Small intestine (tissue), 7 donors: ENCODE measurements at regions not wholly inside any gene's neighbourhood (a gene's known extent, or its start where the extent isn't known, plus 50 kb on each side); places are given as distances from the start of the nearest gene placed in this dataset.

Experiments used
- DNase-seq, 2 donors: peaks; one replicate each; pipeline versions ENCODE4 v3.0.0 to v3.0.0-alpha.2; 2013
- FAIRE-seq: peaks from 2 replicates; lab custom pipeline; 2012; peaks lifted over from hg19 to GRCh38; lab: Jason Lieb, UNC
- H3K27ac ChIP-seq, 3 donors: one replicate each; pipeline ENCODE4 v1.5.1; 2013; ENCODE audit warnings: low read length in 2 of 3, mild to moderate bottlenecking in 2 of 3, control low read depth in 1 of 3, inconsistent platforms in 1 of 3, low read depth in 1 of 3, moderate library complexity in 1 of 3
- H3K27me3 ChIP-seq, 3 donors: one replicate each; pipeline ENCODE4 v1.6.1; 2013; ENCODE audit warnings: low read length in 3 of 3, inconsistent platforms in 1 of 3; ENCODE audit not compliant: control insufficient read depth in 3 of 3, insufficient read depth in 3 of 3
- H3K36me3 ChIP-seq, 3 donors: one replicate each; pipeline ENCODE4 v1.6.1; 2013; ENCODE audit warnings: low read length in 3 of 3, inconsistent platforms in 1 of 3, low read depth in 1 of 3, mild to moderate bottlenecking in 1 of 3, moderate library complexity in 1 of 3; ENCODE audit not compliant: control insufficient read depth in 3 of 3, insufficient read depth in 2 of 3
- H3K4me1 ChIP-seq, 3 donors: one replicate each; pipeline ENCODE4 v1.6.1; 2013; ENCODE audit warnings: low read length in 2 of 3, inconsistent platforms in 1 of 3, low read depth in 1 of 3, mild to moderate bottlenecking in 1 of 3, moderate library complexity in 1 of 3; ENCODE audit not compliant: control insufficient read depth in 3 of 3, insufficient read depth in 2 of 3
- H3K4me3 ChIP-seq, 3 donors: one replicate each; pipeline ENCODE4 v1.5.1; 2013; ENCODE audit warnings: low read length in 3 of 3, control low read depth in 1 of 3, inconsistent platforms in 1 of 3, low read depth in 1 of 3, mild to moderate bottlenecking in 1 of 3, moderate library complexity in 1 of 3
- H3K9me3 ChIP-seq, 2 donors: one replicate each; pipeline ENCODE4 v1.6.1; 2013; ENCODE audit warnings: low read depth in 1 of 2, low read length in 1 of 2; ENCODE audit not compliant: control insufficient read depth in 2 of 2, insufficient read depth in 1 of 2
- WGBS, 3 donors: extraction: QIAGEN DNeasy Blood & Tissue Kit; methylation state at CpG; one replicate each; pipeline ENCODE4 v1.1.7; 2013; 5-methylcytosine and 5-hydroxymethylcytosine counted together
- donor health status: healthy with polysubstance abuse.
- donor health status: control.
- donor health status: control.
- donor health status: Bipolar disorder and iron deficiency.
- donor health status: healthy.

GRCh38 chr3:72013084-72013483, 228.1 kb upstream of the PROK2 start:
- 80 to 86% (median 82%) methylated on average over 5 of the region's 5 CpGs for WGBS, 3 donors
- no peak for FAIRE-seq

GRCh38 chr3:72012363-72012762, 227.4 kb upstream of the PROK2 start:
- FAIRE-seq = no peak
- 66 to 84% (median 77%) methylated on average over 5 of the region's 5 CpGs for WGBS, 3 donors
- Histone ChIP-seq H3K27ac (no peak overlapping the region), H3K4me1 (peaks cover 0 to 9% (median 0%) of the 10 kb centered on the region in 3 donors), H3K4me3 (no peak overlapping the region), H3K36me3 (no peaks in the 10 kb centered on the region), H3K27me3 (no peaks in the 10 kb centered on the region), H3K9me3 (no peaks in the 10 kb centered on the region)
- DNase-seq = no peak

More at GRCh38 chr3:72013084-72013483, 228.1 kb upstream of the PROK2 start:
- no peaks in the 10 kb centered on the region for H3K27me3 ChIP-seq
- no peaks in the 10 kb centered on the region for H3K36me3 ChIP-seq
- DNase-seq = no peak
- peaks cover 0 to 9% (median 0%) of the 10 kb centered on the region in 3 donors for H3K4me1 ChIP-seq
- no peak overlapping the region for H3K27ac ChIP-seq
- H3K4me3 ChIP-seq = no peak overlapping the region
- no peaks in the 10 kb centered on the region for H3K9me3 ChIP-seq

GRCh38 chr3:72011485-72011884, 226.5 kb upstream of the PROK2 start:
- DNase-seq (no peak), FAIRE-seq (no peak)
- H3K27ac ChIP-seq = no peak overlapping the region
- H3K4me3 ChIP-seq = no peak overlapping the region
- 86 to 93% (median 91%) methylated on average over 4 of the region's 4 CpGs for WGBS, 3 donors
- H3K9me3 ChIP-seq = no peaks in the 10 kb centered on the region
- H3K36me3 ChIP-seq = no peaks in the 10 kb centered on the region
- H3K27me3 ChIP-seq = no peaks in the 10 kb centered on the region
- H3K4me1 ChIP-seq = peaks cover 0 to 9% (median 0%) of the 10 kb centered on the region in 3 donors

GRCh38 chr3:72009851-72010443, 225.0 kb upstream of the PROK2 start:
- Histone ChIP-seq H3K4me1 (peaks cover 0 to 7% (median 0%) of the 10 kb centered on the region in 3 donors), H3K36me3 (no peaks in the 10 kb centered on the region), H3K27ac (no peak overlapping the region), H3K4me3 (no peak overlapping the region), H3K27me3 (no peaks in the 10 kb centered on the region), H3K9me3 (no peaks in the 10 kb centered on the region)
- WGBS, 3 donors = 71 to 88% (median 78%) methylated on average over 8 of the region's 8 CpGs
- FAIRE-seq = no peak
- no peak for DNase-seq

DNA sequence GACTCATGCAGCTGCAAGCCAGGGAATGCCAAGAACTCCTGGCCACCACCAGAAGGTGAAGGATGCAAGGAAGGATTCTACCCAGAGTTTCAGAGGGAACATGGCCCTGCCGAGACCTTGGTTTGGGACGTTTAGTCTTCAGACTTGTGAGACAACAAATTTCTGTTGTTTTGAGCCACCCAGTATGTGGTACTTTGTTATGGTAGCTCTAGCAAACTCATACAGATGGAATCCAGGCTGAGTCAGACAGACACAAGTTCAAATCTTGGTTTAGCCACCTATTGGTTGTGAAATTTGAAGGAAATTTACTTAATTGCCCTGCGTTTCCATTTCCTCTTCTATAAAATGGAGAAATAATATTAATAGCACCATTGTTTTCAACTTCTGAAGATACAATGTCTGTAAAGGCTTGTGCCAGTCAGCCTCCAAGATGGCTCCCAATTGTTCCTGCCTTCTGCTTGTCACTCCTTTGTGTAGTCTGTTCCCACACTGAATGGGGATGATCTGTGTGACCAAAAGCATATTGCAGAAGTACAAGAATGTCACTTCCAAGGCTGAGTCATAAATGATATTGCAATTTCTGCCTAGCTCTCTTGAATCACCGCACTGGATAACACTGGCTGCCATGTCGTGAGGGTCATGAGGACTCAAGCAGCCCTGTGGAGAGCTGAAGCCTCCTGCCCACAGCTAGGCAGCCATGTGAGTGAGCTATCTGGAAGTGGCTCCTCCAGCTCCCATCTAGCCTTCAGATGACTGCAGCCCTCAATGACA, 223.5 kb upstream of the PROK2 start:
- Histone ChIP-seq H3K9me3 (no peaks in the 10 kb centered on the region), H3K27ac (no peak overlapping the region), H3K4me3 (no peak overlapping the region), H3K36me3 (no peaks in the 10 kb centered on the region), H3K27me3 (no peaks in the 10 kb centered on the region), H3K4me1 (peaks cover 0 to 4% (median 0%) of the 10 kb centered on the region in 3 donors)
- DNase-seq = no peak
- no peak for FAIRE-seq
- WGBS, 3 donors = 89 to 94% (median 89%) methylated on average over 5 of the region's 5 CpGs

DNA sequence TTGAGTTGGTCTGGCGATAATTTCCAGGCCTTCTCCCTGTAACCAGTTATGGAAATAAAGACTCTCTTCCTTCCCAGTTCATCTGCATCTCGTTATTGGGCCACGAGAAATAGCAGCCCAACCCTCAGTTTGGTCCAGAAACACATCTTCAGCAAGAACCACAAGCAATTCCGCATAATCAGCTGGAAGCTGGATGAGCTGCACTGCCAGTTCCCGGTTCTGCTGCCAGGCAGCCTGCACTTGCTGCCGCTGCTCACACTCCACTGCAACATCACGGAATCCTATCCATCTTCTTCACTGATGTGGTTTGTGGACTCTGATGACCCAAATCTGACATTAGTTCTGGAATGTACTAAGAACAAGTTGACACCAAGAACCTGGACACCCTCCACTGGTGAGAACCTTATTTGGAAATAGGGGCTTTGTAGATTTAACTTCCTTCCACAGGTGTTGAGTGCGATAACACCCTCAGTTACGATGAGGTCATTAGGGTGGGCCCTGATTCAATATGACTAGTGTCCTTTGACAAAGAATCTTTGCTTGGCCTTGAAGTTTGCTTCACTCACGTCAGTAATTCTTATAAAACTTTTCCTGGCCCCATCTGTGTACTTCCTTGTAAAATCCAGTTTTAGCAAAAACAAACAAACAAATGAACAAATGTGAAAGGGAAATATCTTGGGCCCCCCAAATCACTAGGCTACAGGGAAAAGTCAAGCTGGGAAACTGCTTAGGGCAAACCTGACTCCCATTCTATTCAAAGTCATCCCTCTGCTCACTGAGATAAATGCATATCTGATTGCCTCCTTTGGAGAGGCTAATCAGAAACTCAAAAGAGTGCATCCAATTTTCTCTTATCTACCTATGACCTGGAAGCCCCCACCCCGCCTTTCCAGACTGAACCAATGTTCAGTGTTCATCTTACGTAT, 221.9 kb upstream of the PROK2 start:
- WGBS, 3 donors = 85 to 89% (median 89%) methylated on average over 12 of the region's 12 CpGs
- H3K27ac ChIP-seq = no peak overlapping the region
- H3K4me1 ChIP-seq = peaks cover 0 to 4% (median 0%) of the 10 kb centered on the region in 3 donors
- no peak overlapping the region for H3K4me3 ChIP-seq
- no peaks in the 10 kb centered on the region for H3K27me3 ChIP-seq
- no peaks in the 10 kb centered on the region for H3K36me3 ChIP-seq
- DNase-seq = no peak
- no peaks in the 10 kb centered on the region for H3K9me3 ChIP-seq
- FAIRE-seq = no peak

DNA sequence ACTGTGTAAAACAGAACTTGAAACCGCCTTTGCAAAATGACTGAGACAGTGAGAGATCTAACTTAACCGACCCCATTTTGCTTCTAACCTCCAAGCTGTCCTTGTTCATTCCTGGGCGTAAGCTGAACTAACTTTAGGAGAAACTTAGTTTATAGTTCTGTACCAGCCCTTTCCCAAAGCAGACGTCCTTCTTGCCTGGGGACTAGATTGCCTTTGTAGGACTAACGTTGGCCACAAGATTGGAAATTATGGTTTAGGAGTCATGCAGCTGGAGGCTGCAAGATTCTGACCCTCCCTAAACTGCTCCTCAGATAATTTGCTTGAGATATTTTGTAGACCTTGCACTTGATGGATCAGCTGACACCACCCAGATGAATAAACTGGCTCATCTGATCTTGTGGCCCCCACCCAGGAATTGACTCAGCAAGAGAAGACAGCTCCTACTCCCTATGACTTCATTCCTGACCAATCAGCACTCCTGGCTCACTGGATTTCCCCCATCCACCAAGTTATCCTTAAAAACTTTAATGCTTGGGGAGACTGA, 219.9 kb upstream of the PROK2 start:
- WGBS, 3 donors = 69 to 77% (median 77%) methylated on average over 5 of the region's 5 CpGs
- H3K27ac ChIP-seq = peak overlapping the region in 1 of 3 donors; percentile 13

GRCh38 chr3:72003936-72004335, 219.0 kb upstream of the PROK2 start:
- Histone ChIP-seq H3K4me1 (peaks cover 0 to 4% (median 0%) of the 10 kb centered on the region in 3 donors), H3K9me3 (no peaks in the 10 kb centered on the region), H3K36me3 (no peaks in the 10 kb centered on the region), H3K4me3 (no peak overlapping the region), H3K27me3 (no peaks in the 10 kb centered on the region), H3K27ac (no peak overlapping the region)
- no peak for FAIRE-seq
- 71 to 72% (median 71%) methylated on average over 2 of the region's 2 CpGs for WGBS, 3 donors
- no peak for DNase-seq

More for the DNA sequence above, 219.9 kb upstream of the PROK2 start:
- no peaks in the 10 kb centered on the region for H3K27me3 ChIP-seq
- FAIRE-seq (no peak), DNase-seq (peak; percentile 28 to 72)
- H3K36me3 ChIP-seq = no peaks in the 10 kb centered on the region
- no peak overlapping the region for H3K4me3 ChIP-seq
- peaks cover 0 to 4% (median 0%) of the 10 kb centered on the region in 3 donors for H3K4me1 ChIP-seq
- no peaks in the 10 kb centered on the region for H3K9me3 ChIP-seq
